HG02840 (cell line): ENCODE measurements at regions not wholly inside any gene's neighbourhood (a gene's known extent, or its start where the extent isn't known, plus 50 kb on each side); places are given as distances from the start of the nearest gene placed in this dataset.
A peak's percentile ranks its signal among the peaks of the same experiment; 100 is the strongest.

Source experiments
- ATAC-seq: cut with Tn5 transposase; IDR thresholded peaks from one replicate; pipeline ENCODE4 v1.9.1; 2021; ENCODE audit warnings: mild to moderate bottlenecking, moderate library complexity, moderate number of reproducible peaks; ENCODE audit not compliant: unreplicated experiment, low FRiP score

- ATAC-seq: no peak
Observed at GRCh38 chr5:56342616-56343015, 109.5 kb upstream of the ANKRD55 start.

GRCh38 chr5:56340196-56340980, 107.3 kb upstream of the ANKRD55 start:
- ATAC-seq: no peak

- no peak for ATAC-seq
Observed at GRCh38 chr5:56339732-56340131, 106.6 kb upstream of the ANKRD55 start.

GRCh38 chr5:56337715-56338319, 104.7 kb upstream of the ANKRD55 start:
- no peak for ATAC-seq

GRCh38 chr5:56335212-56335611, 102.1 kb upstream of the ANKRD55 start:
- no peak for ATAC-seq

GRCh38 chr5:56330806-56331205, 97.7 kb upstream of the ANKRD55 start:
- ATAC-seq: no peak

- ATAC-seq: no peak
Observed at GRCh38 chr5:56330167-56330566, 97.0 kb upstream of the ANKRD55 start.

- ATAC-seq: peak; percentile 50
Observed at GRCh38 chr5:56329652-56330051, 96.5 kb upstream of the ANKRD55 start.

GRCh38 chr5:56328753-56329560, 95.8 kb upstream of the ANKRD55 start:
- peak; percentile 52 for ATAC-seq

- no peak for ATAC-seq
Observed at GRCh38 chr5:56327809-56328208, 94.7 kb upstream of the ANKRD55 start.

- no peak for ATAC-seq
Observed at GRCh38 chr5:56326770-56327169, 93.6 kb upstream of the ANKRD55 start.

GRCh38 chr5:56326116-56326515, 93.0 kb upstream of the ANKRD55 start:
- no peak for ATAC-seq

GRCh38 chr5:56325039-56325438, 91.9 kb upstream of the ANKRD55 start:
- ATAC-seq: no peak

GRCh38 chr5:56323505-56323904, 90.4 kb upstream of the ANKRD55 start:
- ATAC-seq: no peak

GRCh38 chr5:56322592-56322991, 89.5 kb upstream of the ANKRD55 start:
- ATAC-seq: no peak

GRCh38 chr5:56321236-56321881, 88.2 kb upstream of the ANKRD55 start:
- ATAC-seq: no peak

- ATAC-seq: no peak
Observed at GRCh38 chr5:56320686-56321085, 87.6 kb upstream of the ANKRD55 start.

GRCh38 chr5:56319526-56320181, 86.5 kb upstream of the ANKRD55 start:
- ATAC-seq: no peak

GRCh38 chr5:56317923-56318561, 84.9 kb upstream of the ANKRD55 start:
- ATAC-seq: no peak
